HEK293T (cell line): ENCODE measurements at regions not wholly inside any gene's neighbourhood (a gene's known extent, or its start where the extent isn't known, plus 50 kb on each side); places are given as distances from the start of the nearest gene placed in this dataset.

ENCODE experiments used
- ARNT ChIP-seq: fragments of 450-650 bp; IDR thresholded peaks from 2 replicates; pipeline ENCODE4 v1.6.1; 2017; ENCODE audit warnings: mild to moderate bottlenecking
- BHLHE40 ChIP-seq: fragments of 450-650 bp; IDR thresholded peaks from 2 replicates; pipeline ENCODE4 v1.6.1; 2016; ENCODE audit warnings: mild to moderate bottlenecking, moderate library complexity, borderline replicate concordance
- CTBP1 ChIP-seq: fragments of 450-650 bp; IDR thresholded peaks from 2 replicates; pipeline ENCODE4 v1.6.1; 2016; ENCODE audit warnings: borderline replicate concordance
- ELF4 ChIP-seq: fragments of 450-650 bp; IDR thresholded peaks from 2 replicates; pipeline ENCODE4 v1.6.1; 2017; ENCODE audit warnings: antibody characterized with exemption
- FOXA1 ChIP-seq: fragments of 450-650 bp; IDR thresholded peaks from 2 replicates; pipeline ENCODE4 v1.6.1; 2016; ENCODE audit warnings: mild to moderate bottlenecking
- FOXK2 ChIP-seq: fragments of 450-650 bp; IDR thresholded peaks from 2 replicates; pipeline ENCODE4 v1.6.1; 2016; ENCODE audit warnings: mild to moderate bottlenecking
- L3MBTL2 ChIP-seq: fragments of 450-650 bp; conservative IDR thresholded peaks from 2 replicates; pipeline ENCODE4 v1.6.1; 2016; ENCODE audit warnings: mild to moderate bottlenecking
- SP1 ChIP-seq: fragments of 450-650 bp; IDR thresholded peaks from 2 replicates; pipeline ENCODE4 v1.6.1; 2017
- TARDBP ChIP-seq: fragments of 450-650 bp; IDR thresholded peaks from 2 replicates; pipeline ENCODE4 v1.6.1; 2016

GRCh38 chr18:10088734-10089133 lies 174.9 kb downstream of the VAPA start:
- TF ChIP-seq L3MBTL2, result no peak
- TF ChIP-seq ARNT, result no peak
- no peak for TF ChIP-seq CTBP1
- no peak for TF ChIP-seq FOXK2
- no peak for TF ChIP-seq SP1
- TF ChIP-seq BHLHE40, result no peak
- TF ChIP-seq TARDBP, result no peak
- no peak for TF ChIP-seq FOXA1
- TF ChIP-seq ELF4, result no peak
